Esophagus squamous epithelium (tissue), 4 donors: ENCODE measurements at regions not wholly inside any gene's neighbourhood (a gene's known extent, or its start where the extent isn't known, plus 50 kb on each side); places are given as distances from the start of the nearest gene placed in this dataset.

Source experiments
- POLR2A ChIP-seq, 4 donors: fragments of 450-650 bp; IDR thresholded peaks; one replicate each; pipeline ENCODE4 v1.6.1; 2017; ENCODE audit warnings: antibody characterized with exemption in 4 of 4, mild to moderate bottlenecking in 4 of 4, moderate library complexity in 3 of 4
- TF ChIP-seq, protein P1 (sequence below), 6 experiments: fragments of 450-650 bp in 4 of 6; fragments of 200-600 bp in 2 of 6; sonication (generic) in 2 of 6; IDR thresholded peaks; one replicate each; pipeline ENCODE4 v1.5.1; 2016 to 2019; ENCODE audit warnings: antibody characterized with exemption in 6 of 6, mild to moderate bottlenecking in 4 of 6, moderate library complexity in 4 of 6

DNA sequence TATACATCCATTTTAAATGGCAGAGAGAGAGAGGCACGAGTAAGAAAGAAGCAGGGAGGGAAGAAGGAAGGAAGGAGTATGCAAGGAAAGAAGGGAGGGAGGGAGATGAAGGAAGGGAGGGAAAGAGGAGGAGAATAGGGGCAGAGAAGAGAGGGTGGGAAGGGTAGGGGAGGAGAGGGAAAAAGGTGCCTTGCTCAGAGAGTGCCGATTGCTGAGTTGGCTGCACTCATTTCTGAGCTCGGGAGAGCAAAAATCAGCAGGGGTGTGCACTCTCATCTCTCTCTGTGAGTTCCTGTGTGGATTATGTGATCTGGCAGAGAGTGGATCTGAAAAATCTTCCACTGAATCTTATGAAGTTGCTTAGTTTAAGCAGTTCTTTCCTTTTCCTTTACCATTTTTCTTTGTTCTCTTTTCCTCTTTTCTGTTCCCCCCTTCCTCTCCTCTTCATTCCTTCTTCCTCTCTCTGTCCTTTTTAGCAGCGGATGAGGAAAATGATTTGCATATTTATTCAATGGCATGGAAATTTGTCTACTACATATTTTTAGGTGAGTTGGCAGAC lies 108.7 kb downstream of the PERP start:
- TF ChIP-seq, protein P1, sequence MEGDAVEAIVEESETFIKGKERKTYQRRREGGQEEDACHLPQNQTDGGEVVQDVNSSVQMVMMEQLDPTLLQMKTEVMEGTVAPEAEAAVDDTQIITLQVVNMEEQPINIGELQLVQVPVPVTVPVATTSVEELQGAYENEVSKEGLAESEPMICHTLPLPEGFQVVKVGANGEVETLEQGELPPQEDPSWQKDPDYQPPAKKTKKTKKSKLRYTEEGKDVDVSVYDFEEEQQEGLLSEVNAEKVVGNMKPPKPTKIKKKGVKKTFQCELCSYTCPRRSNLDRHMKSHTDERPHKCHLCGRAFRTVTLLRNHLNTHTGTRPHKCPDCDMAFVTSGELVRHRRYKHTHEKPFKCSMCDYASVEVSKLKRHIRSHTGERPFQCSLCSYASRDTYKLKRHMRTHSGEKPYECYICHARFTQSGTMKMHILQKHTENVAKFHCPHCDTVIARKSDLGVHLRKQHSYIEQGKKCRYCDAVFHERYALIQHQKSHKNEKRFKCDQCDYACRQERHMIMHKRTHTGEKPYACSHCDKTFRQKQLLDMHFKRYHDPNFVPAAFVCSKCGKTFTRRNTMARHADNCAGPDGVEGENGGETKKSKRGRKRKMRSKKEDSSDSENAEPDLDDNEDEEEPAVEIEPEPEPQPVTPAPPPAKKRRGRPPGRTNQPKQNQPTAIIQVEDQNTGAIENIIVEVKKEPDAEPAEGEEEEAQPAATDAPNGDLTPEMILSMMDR (IDR thresholded peaks at IDR 0.05) = no peak
- TF ChIP-seq POLR2A (IDR thresholded peaks at IDR 0.05) = no peak
